Transverse colon (tissue), 4 donors: ENCODE measurements at regions not wholly inside any gene's neighbourhood (a gene's known extent, or its start where the extent isn't known, plus 50 kb on each side); places are given as distances from the start of the nearest gene placed in this dataset.

Experiments
- DNase-seq: peaks from one replicate; pipeline ENCODE4 v3.0.0-alpha.2; 2019
- H3K27ac ChIP-seq, 4 donors: fragments of 200-600 bp; sonication (generic); 2 replicates each; pipeline ENCODE4 v1.5.1; 2016 to 2018; ENCODE audit warnings: inconsistent platforms in 4 of 4
- H3K27me3 ChIP-seq: fragments of 200-600 bp; sonication (generic); 2 replicates; pipeline ENCODE4 v1.5.1; 2017; ENCODE audit warnings: inconsistent platforms
- H3K36me3 ChIP-seq, 4 donors: fragments of 200-600 bp; sonication (generic); 2 replicates each; pipeline ENCODE4 v1.5.1; 2017 to 2019; ENCODE audit warnings: inconsistent platforms in 4 of 4
- H3K4me1 ChIP-seq, 4 donors: fragments of 200-600 bp; sonication (generic); 2 replicates each; pipeline ENCODE4 v1.5.1; 2017 to 2020; ENCODE audit warnings: inconsistent platforms in 4 of 4
- H3K4me3 ChIP-seq, 4 donors: fragments of 200-600 bp; sonication (generic); 1 replicate in 1 of 4; 2 replicates in 3 of 4; pipeline versions ENCODE4 v1.5.1 to v1.6.1; 2017 to 2019; ENCODE audit warnings: inconsistent platforms in 4 of 4
- H3K9me3 ChIP-seq, 2 donors: fragments of 200-600 bp; sonication (generic); 2 replicates each; pipeline ENCODE4 v1.5.1; 2017 to 2019; ENCODE audit warnings: inconsistent platforms in 2 of 2
- EP300 ChIP-seq: sonication (generic); formaldehyde crosslinking; IDR thresholded peaks from one replicate; pipeline ENCODE4 v1.6.1; 2017; ENCODE audit warnings: antibody characterized with exemption, low read depth
- POLR2A ChIP-seq: fragments of 450-650 bp; IDR thresholded peaks from one replicate; pipeline ENCODE4 v1.6.1; 2016; ENCODE audit warnings: antibody characterized with exemption, mild to moderate bottlenecking, moderate library complexity
- POLR2AphosphoS5 ChIP-seq, 3 donors: sonication (generic); formaldehyde crosslinking; IDR thresholded peaks; one replicate each; pipeline ENCODE4 v1.6.1; 2016; ENCODE audit warnings: antibody characterized with exemption in 3 of 3
- WGBS, 2 donors: methylation state at CpG; one replicate each; pipeline ENCODE4 v1.1.5; 2018; ENCODE audit warnings: low coverage in 1 of 2; 5-methylcytosine and 5-hydroxymethylcytosine counted together
- in situ Hi-C, 4 donors: fragments of 200-750 bp; cut with MboI; loops; one replicate each; pipeline versions ENCODE4 v1.15.0 to v1.15.1; 2017; ENCODE audit warnings: low sequenced_read_pairs in 3 of 4, low pct_ligation_motif_present in 1 of 4, low pct_unique_long_range_greater_than_20kb in 1 of 4
- intact Hi-C: fragments of 100-400 bp; cut with DNase I; formaldehyde crosslinking; loops from one replicate; pipeline ENCODE4 v1.15.1; 2023; ENCODE audit warnings: low total_unique reads
- TF ChIP-seq, protein P1 (sequence below), 5 experiments: fragments of 200-600 bp in 3 of 5; fragments of 450-650 bp in 2 of 5; sonication (generic) in 3 of 5; IDR thresholded peaks; 1 replicate in 2 of 5; 2 replicates in 3 of 5; pipeline ENCODE4 v1.5.1; 2016 to 2017; ENCODE audit warnings: antibody characterized with exemption in 5 of 5, inconsistent platforms in 3 of 5, mild to moderate bottlenecking in 2 of 5, moderate library complexity in 1 of 5

DNA sequence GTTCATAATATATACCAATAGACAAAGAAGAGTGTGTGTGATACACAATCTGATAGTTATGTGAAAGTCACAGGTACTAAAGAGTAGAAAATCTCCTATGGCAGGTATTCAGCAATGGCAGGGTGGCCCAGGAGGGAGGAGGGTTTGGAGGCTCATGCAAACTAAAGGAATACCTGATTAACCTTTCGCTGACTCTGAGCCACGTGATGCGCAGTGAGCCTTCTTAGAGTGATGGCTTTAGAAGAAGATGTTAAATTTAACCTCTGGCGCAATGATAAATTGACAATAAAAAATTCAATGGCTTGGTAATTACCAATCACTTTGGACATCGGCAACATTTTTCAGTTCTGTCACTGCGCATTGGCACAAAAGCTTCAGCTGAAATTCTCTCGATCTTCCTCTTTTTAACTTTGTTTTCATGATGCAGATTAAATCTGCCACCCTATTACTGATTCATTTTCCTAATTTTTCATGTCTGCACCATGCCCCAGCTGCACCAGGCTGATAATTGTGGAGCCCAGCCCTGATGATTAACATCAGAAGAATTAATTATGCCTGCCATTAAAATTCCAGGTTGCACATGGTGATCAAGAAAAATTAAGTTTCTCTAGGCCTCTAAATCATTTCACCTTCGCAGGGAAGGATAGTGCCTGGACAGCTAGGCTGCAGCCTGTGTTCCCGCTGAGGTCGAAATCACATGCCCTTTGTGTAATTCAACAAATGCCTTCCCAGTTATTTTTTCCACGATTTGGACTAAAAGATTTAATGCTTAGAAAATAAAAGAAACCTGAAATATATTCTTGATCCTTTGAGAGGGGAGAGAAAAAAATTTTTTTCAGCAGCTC lies 250.6 kb upstream of the HNRNPA3 start:
- in situ Hi-C loops: no loop called here
- WGBS, 2 donors: 90 to 92% methylated on average over 11 of the region's 11 CpGs

DNA sequence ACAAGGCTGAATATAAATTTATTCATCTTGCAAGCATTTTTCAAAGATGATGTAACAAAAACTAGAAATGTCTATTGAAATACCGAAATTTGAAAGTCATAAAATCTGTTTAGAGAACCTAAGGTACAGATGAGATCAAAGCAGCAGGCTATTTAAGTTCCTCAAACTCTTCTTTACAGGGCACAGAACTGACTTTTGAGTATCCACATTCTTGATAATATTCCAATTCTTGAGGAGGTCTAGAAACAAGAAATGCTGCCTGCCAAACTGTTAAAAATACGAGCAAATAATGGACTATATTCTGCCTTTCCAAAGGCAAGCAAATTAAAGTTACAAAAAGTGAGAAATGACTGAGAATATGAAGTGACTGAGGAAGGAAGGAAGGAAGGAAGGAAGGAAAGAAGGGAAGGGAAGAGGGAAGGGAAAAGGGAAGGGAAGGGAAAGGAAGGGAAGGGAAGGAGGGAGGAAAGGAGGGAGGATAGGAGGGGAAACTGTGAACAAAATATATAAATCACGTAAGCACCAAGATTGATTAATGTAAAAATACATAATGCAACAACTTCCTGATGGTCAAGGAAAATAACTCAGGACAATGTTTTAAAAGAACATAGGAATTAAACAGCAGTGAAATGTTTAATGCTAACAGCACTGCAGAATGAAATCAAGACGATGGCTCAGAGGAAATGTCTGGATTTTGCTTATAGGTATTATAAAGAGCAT lies 248.9 kb upstream of the HNRNPA3 start:
- in situ Hi-C loops: no loop called here
- intact Hi-C loops: no loop called here
- no peak for DNase-seq
- peaks cover 0 to 6% (median 0%) of the 10 kb centered on the region in 4 donors for H3K4me1 ChIP-seq
- H3K4me3 ChIP-seq: no peak overlapping the region
- peaks cover 7% of the 10 kb centered on the region for H3K27me3 ChIP-seq
- TF ChIP-seq POLR2AphosphoS5 (IDR thresholded peaks at IDR 0.05) (no peak), EP300 (no peak)
- TF ChIP-seq, protein P1, sequence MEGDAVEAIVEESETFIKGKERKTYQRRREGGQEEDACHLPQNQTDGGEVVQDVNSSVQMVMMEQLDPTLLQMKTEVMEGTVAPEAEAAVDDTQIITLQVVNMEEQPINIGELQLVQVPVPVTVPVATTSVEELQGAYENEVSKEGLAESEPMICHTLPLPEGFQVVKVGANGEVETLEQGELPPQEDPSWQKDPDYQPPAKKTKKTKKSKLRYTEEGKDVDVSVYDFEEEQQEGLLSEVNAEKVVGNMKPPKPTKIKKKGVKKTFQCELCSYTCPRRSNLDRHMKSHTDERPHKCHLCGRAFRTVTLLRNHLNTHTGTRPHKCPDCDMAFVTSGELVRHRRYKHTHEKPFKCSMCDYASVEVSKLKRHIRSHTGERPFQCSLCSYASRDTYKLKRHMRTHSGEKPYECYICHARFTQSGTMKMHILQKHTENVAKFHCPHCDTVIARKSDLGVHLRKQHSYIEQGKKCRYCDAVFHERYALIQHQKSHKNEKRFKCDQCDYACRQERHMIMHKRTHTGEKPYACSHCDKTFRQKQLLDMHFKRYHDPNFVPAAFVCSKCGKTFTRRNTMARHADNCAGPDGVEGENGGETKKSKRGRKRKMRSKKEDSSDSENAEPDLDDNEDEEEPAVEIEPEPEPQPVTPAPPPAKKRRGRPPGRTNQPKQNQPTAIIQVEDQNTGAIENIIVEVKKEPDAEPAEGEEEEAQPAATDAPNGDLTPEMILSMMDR (IDR thresholded peaks at IDR 0.05): no peak
- no peaks in the 10 kb centered on the region for H3K9me3 ChIP-seq
- H3K36me3 ChIP-seq: no peaks in the 10 kb centered on the region
- H3K27ac ChIP-seq: no peak overlapping the region
- 65 to 68% methylated on average over 4 of the region's 4 CpGs for WGBS, 2 donors

More for the DNA sequence above, 250.6 kb upstream of the HNRNPA3 start:
- DNase-seq: no peak
- TF ChIP-seq, protein P1 (IDR thresholded peaks at IDR 0.05): no peak
- TF ChIP-seq EP300: no peak
- TF ChIP-seq POLR2AphosphoS5 (IDR thresholded peaks at IDR 0.05): no peak
- no peak for TF ChIP-seq POLR2A
- intact Hi-C loops: no loop called here
- no peaks in the 10 kb centered on the region for H3K36me3 ChIP-seq
- no peak overlapping the region for H3K27ac ChIP-seq
- H3K4me3 ChIP-seq: no peak overlapping the region
- no peaks in the 10 kb centered on the region for H3K9me3 ChIP-seq
- H3K27me3 ChIP-seq: peaks cover 7% of the 10 kb centered on the region
- H3K4me1 ChIP-seq: peaks cover 0 to 6% (median 0%) of the 10 kb centered on the region in 4 donors

DNA sequence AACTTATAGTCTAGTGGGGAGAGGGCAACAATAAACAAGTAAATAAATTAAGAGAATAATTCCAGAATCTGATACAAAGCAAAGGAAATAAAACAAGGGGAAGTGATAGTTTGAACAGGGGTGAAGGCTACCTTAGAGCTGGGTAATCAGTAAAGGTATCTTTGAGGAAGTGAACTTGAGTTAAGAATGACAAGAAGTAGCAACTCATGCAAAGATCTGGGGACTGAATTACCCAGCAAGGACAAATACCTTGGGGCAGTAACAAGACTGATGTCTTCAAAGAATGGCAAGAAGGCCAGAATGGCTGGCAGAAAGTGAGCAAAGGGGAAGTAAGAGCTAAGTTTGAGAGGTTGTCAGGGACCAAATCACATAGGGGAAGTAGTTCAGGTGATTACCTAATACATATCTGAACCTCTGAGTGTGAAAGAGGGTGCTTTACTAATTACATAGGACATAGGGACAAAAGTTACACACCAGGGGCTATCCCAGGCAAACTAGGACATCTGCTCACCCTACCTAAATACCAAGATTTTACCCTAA lies 244.6 kb upstream of the HNRNPA3 start:
- in situ Hi-C loops (no loop called here), intact Hi-C loops (no loop called here)
- Histone ChIP-seq H3K9me3 (no peaks in the 10 kb centered on the region), H3K36me3 (no peaks in the 10 kb centered on the region), H3K4me1 (no peaks in the 10 kb centered on the region), H3K4me3 (no peak overlapping the region), H3K27me3 (peaks cover under 1% of the 10 kb centered on the region), H3K27ac (no peak overlapping the region)
- no peak for DNase-seq
- TF ChIP-seq POLR2AphosphoS5 (IDR thresholded peaks at IDR 0.05) (no peak), EP300 (no peak), POLR2A (no peak)
- TF ChIP-seq, protein P1 (IDR thresholded peaks at IDR 0.05): no peak

DNA sequence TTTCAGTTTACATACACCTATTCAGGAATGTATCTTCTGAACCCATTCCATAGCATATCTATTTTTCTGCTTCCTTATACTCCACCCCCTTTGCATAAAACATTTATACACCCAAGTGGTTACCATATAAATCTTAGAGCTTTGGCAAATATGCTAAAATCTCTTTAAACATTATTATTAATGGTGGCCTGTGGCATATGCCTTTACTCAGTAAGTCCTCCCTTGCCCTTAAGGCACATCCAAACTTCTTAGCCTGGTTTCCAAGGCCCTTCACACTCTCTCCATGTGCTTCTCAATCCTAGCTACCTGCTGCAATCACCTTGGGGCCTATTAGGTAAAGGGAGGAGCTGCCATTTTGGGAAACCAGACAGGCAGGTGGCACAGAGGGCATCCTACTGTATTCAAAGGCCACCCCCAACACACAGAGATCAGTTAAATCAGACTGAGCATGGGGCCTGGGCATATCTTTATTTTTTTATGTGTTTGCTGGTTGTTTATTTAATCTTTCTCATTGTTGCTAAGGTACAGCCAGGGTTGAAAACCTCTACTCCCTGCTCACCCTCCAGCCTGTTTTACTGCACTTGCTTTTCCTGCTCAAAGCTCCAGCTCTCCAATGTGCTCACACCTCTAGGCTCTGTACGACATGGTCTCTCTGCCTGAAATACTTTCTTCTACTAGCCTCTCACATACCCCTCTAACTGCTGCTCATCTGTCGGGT lies 242.8 kb upstream of the HNRNPA3 start:
- Histone ChIP-seq H3K4me3 (no peak overlapping the region), H3K36me3 (no peaks in the 10 kb centered on the region), H3K4me1 (no peaks in the 10 kb centered on the region), H3K27me3 (no peaks in the 10 kb centered on the region), H3K27ac (no peak overlapping the region), H3K9me3 (no peaks in the 10 kb centered on the region)
- WGBS, 2 donors: 44 to 47% methylated on average over 2 of the region's 2 CpGs
- in situ Hi-C loops: no loop called here
- no peak for TF ChIP-seq POLR2AphosphoS5 (IDR thresholded peaks at IDR 0.05)
- no peak for TF ChIP-seq POLR2A
- TF ChIP-seq, protein P1 (IDR thresholded peaks at IDR 0.05): no peak
- no peak for TF ChIP-seq EP300
- DNase-seq: no peak
- intact Hi-C loops: no loop called here
